GM18867 (cell line): ENCODE measurements at regions not wholly inside any gene's neighbourhood (a gene's known extent, or its start where the extent isn't known, plus 50 kb on each side); places are given as distances from the start of the nearest gene placed in this dataset.
"Not testable (repeated sequence)": the region's sequence is repeated elsewhere in the genome, so short reads cannot be mapped to it uniquely, and the experiment has no call there.

Experiments used
- ATAC-seq: cut with Tn5 transposase; IDR thresholded peaks from one replicate; pipeline ENCODE4 v1.9.1; 2021; ENCODE audit warnings: mild to moderate bottlenecking, moderate library complexity; ENCODE audit not compliant: unreplicated experiment

DNA sequence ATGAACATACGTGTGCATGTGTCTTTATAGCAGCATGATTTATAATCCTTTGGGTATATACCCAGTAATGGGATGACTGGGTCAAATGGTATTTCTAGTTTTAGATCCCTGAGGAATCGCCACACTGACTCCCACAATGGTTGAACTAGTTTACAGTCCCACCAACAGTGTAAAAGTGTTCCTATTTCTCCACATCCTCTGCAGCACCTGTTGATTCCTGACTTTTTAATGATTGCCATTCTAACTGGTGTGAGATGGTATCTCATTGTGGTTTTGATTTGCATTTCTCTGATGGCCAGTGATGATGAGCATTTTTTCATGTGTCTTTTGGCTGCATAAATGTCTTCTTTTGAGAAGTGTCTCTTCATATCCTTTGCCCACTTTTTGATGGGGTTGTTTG is 493.0 kb upstream of the PIK3R1 start:
- not testable (repeated sequence) for ATAC-seq

DNA sequence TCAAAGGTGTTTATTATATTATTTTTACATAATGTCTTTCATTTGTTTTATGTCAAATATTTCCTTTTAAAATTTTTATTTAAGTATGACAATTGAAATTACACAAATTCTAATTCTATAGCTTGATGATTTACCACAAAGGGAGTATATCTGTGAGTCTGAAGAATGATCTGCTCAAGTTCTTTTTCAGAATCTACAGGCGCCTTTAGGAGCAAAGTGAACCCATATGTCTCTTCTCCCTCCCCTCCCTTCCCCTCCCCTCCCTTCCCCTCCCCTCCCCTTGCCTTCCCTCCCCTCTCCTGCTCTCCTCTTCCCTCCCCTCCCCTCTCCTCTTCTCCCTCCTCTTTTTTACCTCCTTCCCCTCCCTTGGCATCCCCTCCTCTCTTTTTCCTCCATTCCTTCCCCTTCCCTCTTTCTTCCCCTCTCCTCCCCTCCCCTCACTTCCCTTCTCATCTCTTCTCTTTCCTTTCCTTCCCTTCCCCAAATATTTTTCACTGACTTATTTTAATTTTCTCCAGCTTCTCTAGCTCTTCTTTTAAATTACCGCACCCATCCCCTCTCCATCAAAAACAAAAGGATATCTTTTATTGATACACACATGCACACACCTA is 495.3 kb upstream of the PIK3R1 start:
- ATAC-seq: no peak

DNA sequence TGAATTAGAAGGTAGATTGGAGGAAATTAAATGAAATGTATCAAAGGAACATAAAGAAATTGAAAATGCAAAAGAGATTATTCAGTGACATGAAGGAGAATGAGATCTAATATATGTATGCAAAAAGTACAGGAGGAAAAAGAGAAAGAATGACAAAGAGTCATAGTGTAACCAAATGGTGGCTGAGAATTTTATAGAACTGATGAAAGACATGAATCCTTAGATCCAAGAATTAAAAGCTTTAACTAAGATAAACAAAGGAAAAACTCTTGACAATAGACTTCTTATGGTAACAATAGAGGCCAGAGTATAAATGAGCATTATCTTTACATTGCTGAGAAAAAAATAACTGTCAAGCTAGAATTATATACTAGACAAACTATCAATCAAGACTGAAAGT is 505.4 kb upstream of the CD180 start:
- no peak for ATAC-seq

DNA sequence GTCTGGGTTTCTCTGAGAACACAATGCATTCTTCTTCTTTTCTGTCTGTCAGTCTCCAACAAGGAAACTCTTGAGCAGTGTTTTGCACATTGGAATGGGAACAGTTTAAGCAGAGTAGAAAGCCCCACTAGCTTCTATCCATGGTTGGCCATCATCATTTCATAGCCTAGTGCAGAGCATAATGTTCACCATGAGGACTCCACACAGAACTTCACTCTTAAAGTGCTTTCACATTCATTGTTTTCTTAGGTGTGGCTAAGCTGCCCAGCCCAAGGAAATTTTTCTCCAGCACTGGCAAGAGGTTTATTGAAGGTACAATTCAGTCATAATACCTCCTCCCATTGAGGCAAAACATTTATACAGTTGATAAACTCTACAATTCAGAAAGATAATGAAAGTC is 503.0 kb upstream of the CD180 start:
- ATAC-seq: no peak

DNA sequence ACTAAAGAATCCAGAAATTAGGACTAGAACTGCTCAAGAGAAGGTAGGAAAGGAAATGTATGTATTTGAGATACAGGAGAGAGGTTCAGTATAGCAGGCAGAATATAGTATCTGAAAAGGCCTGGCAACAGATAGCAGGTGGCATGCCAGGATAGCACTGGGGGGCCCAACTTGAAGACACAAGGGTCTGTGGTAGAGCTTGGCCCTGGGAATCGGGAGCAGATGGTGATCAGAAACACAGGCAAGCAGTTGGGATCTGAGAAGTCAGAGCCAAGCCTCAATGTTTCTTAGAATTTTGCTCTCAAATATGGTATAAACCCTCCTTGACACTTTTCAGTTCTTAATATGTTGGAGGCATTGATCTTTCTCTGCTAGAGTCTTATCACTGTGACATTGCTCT is 499.8 kb upstream of the CD180 start:
- no peak for ATAC-seq

DNA sequence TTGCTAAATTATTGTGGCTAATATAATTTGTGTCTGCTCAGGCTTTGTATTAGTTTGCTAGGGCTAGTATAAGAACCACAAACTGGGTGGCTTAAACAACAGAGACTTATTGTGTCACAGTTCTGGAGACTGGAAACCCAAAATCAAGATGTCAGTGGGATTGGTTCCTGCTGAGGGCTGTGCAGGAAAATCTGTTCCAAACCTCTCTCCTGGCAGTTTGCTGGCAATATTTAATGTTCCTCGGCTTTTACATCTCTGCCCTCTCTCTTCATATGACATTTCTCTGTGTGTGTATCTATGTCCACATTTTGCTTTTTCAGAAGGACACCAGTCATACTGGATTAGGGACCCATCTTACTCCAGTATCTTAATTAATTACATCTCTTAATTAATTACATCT is 498.8 kb upstream of the CD180 start:
- no peak for ATAC-seq

DNA sequence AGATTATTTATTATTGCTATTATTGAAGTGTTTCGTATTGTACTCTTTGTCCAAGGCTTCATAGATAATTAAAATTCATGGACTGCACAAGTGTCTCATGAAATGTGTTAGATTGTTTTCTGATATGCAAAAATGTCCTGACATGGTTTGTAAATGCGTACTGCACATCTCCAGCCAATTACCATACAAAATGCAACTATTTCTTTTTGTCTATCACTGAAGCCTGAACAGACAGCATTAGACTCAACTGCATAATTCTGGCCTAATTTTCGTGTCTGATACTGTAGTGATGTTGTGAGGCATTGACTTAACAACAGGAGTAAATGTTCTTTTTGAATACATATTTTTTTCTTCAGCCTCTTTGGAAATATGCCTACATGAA is 498.2 kb upstream of the CD180 start:
- no peak for ATAC-seq

DNA sequence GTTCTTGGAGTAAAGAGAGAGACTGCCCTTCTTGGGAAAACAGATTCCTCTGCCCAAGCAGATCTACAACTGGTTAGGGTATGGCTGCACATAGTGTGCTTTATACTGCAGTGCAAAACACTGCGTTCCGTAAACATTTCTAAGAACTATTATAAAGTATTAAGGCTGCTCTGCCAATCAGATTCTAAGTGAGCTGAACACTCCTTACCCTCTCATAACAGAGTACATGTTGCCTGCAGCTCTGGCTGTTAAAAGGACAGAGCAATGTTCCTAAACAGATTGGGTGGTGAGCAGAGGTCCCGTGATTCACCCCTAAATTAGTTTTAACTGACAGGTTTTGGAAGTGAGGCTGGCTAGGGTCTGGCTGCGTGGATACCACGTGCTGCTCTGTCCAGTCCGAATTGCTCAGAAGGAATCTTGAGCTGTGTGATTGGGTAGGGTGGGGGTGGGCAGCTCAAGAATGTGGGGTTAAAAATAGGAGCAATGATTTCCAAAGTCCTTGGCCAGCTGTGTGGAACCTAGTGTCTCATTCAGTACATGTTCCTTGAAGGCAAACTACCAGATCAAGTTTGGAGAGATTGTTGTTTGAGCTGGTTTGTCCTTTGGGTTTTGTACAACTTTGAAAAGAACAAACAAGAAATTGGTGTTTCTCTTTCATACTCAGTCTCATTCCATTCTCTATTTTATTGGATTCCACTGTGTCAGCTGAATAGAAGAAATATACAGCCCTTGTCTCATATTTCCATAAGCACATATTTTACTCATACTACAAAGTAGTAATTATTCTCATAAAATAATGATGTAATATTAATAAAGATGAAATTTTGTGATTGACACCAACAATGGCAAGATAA is 497.6 kb upstream of the CD180 start:
- no peak for ATAC-seq

DNA sequence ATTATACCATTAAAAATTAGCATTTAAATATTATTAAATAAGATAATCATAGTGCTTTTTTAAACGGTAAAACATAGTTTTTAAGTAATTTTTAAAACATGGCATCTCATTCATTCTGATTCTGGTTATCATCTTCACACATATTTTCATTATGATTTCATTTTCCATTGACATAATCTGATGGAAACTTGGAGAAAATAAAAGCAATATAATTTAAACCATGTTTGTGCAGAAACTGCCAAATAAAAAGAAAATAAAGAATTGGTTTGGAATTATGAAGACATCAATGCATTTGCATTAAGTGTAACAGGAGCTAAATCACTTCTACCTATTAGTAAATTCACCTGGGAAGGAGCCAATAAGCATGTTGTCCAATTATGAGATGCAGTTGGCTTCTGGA is 490.1 kb upstream of the CD180 start:
- ATAC-seq: no peak

DNA sequence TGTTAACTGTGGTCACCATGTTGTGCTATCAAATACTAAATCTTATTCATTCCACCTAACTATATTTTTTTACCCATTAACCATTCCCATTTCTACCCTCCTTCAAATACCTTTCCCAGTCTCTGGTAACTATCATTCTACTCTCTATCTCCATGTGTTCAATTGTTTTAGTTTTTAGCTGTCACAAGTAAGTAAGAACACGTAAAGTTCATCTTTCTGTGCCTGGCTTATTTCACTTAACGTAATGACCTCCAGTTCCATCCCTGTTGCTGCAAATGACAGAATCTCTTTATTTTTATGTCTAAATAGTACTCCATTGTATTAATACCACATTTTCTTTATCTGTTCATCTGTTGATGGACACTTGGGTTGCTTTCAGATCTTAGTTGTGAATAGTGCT is 485.1 kb upstream of the CD180 start:
- no peak for ATAC-seq

DNA sequence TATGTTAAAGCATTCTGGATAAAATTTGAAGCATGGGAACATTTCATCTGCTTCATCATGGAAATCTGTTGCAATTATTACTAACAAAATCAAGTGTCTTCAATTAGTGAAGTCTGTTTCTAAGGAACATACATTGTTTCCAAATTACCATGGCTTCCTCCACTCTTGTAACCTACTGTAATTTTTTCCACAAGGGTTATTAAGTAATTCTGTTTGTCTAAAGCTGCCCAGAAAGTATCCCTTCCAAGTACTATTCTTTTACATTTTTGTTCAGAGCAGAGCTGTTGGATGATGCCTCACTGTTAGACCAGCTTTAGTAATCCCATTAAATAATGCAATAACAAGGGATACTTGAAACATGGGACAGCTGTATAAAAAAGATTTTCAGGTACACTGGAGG is 483.5 kb upstream of the CD180 start:
- ATAC-seq: no peak

DNA sequence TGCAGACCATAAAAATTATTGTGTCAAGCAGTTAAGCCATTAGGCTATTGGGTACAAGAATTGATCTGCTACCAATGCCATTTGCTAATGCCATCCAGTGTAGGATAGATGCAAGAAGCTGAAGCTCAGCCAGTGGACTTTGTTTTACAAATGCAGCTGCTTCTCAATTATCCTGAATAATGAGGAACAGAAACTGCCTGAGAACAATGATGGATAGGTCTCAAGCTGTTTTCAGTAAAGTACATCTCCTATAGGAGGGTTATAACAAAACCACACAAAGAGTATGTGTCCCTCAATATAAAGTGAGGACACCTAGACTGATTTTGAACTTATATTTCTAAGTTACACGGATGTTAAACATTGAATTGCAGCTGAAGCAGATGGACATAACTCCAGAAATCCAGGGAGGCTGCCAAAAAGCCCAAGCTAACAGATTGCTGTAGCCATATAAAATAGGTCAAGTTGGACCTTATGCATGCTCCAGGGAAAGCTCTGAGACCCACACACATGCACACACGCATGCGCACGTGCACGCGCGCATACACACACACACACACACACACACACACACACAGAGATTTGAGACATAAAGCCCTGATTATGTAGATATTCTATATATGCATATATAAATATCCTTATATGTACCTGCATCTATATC is 482.7 kb upstream of the CD180 start:
- ATAC-seq: no peak

DNA sequence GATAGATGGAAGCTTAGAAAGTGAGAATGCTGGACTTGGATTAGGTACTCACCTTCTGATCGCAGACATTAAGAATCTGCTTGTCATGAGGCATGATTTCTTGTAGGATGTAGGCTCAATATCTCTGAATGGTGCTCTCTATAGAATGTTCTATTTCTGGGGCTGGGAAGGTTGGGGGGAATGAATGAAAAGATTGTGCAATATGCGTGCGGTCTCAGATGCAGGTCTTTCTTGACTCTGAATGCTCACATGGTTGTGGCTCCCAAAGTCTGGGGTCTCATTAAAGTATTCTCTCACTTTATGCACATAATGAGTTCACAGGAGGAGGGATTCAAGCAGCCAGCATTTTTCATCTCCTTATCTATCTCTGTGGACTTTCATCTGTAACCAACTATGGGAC is 482.0 kb upstream of the CD180 start:
- no peak for ATAC-seq

DNA sequence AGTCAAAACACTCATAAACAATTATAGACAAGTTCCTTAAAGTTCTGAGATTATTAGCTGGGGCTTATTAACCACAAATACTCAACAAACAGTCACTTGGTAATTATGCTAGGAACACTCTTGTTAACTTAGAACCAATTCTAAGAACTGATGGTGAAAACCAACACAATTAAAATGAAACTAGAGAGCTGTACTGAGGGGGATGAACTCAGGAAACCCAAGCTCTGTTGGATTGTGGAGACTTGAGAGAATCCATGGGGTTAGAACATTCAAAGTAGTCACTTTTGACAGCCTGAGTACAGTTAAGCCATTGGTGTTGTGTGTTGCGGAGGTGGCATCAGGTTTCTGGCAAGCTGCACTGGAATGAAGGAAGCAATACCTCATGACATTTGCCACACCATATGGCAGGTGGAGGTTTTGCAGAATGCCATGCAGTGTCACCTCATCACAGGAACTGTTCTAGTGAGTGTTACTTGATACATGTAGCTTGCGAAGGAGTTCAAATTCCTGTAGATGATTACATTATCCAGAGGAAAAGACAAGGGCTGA is 480.9 kb upstream of the CD180 start:
- no peak for ATAC-seq

DNA sequence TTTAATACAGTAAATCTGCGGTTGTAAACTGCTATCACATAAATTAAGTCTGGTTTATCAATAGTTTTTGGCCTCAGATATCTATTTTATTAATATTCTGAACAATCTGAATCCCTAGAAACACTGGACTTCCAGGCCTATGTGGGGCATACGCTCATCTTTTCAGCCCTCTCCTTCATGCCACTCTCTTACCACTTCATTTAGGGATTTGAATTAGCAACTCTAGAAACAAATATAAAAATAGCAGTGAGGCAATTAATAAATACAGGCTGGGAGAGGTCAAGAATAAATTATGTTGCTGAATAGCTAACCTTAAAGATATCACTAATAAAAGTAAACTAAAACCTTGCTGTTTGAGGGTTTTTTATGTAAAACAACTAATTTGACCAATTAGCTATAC is 480.3 kb upstream of the CD180 start:
- no peak for ATAC-seq

DNA sequence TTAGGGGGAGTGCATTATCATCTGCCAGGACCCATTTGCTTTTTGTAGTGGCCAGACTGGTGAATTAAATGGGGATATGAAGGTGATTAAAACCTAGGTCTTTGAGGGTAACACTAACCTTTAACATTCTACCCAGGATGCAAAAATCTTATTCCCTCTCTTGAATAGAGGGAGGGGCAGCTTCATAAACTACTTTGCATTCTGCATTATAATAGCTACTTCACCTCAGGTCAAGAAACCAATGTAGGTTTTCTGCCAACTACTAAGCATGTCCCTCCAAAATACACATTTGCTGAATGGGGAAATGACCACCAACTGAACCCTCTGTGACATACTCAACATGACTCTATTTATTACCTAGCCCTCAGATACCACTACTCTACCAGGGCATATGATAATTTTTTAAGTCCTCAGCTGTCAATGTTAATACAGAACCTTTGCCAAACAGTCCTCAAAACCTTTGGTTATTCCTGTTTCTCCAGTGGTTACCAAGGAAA is 477.6 kb upstream of the CD180 start:
- no peak for ATAC-seq

DNA sequence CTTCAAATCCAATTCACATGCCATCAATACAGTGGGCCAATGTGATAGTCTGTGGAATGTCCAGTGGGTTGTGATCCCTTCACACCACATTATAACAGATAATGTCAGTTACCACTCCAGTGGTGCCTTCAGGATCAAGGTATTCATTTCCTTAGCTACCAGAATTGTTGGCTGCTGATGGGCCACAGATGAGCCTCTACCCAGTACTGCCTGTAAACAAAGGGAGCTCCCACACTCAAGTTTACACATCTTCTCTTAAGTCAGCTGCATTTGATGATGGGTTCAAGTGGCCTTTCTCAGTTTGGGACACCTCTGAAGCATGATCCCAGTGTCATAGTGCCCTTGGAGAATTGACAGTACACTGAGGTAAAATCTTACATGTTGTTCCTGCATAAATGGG is 477.0 kb upstream of the CD180 start:
- ATAC-seq: no peak

DNA sequence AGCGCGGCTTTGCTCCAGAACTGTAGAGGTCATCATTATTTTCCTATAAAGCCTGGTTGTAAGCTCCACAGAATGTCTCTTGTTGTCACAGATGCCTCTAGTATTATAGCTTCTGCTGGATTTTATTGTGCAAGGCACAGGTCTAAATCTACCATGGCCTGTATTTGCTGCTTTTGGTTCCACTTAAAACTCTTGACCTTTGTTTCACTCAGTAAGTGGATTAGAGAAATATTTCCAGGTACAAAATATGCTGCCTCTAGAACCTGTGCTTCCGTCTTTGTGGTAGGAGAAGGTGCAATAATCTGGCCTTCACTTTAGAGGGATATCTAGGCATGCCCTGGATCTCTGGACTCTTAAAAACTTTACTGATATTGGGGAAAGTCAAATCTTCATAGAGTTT is 476.6 kb upstream of the CD180 start:
- no peak for ATAC-seq

DNA sequence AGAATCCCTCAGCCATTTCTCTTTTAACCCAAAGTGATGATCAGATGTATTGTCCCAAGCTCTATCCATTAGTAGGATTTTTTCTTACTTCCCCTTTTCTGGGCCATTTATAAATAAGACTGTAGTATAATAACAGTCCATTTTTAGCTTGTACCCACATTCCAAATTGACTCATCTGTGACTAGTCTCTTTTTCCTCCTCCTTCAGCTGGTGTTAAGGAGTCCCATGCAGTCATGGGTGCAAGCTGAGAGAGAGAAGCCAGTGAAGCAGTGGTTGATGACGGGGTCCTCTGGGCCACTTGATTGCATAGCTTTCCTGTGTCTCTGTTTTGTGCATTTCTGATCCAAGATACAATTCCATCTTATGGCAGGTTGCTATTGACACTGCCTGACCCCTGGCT is 476.0 kb upstream of the CD180 start:
- no peak for ATAC-seq

DNA sequence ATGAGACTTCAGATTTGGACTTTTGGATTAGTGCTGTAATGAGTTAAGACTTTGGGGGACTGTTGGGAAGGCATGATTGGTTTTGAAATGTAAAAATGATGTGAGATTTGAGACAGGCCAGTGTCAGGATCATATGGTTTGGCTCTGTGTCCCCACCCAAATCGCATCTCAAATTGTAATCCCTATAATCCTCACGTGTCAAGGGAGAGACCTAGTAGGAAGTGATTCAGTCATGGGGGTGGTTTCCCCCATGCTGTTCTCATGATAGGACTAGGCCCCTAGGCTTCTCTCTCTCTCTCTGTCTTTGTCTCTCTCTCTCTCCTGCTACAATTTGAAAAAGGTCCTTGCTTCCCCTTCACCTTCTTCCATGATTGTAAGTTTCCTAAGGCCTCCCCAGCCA is 473.3 kb upstream of the CD180 start:
- no peak for ATAC-seq

DNA sequence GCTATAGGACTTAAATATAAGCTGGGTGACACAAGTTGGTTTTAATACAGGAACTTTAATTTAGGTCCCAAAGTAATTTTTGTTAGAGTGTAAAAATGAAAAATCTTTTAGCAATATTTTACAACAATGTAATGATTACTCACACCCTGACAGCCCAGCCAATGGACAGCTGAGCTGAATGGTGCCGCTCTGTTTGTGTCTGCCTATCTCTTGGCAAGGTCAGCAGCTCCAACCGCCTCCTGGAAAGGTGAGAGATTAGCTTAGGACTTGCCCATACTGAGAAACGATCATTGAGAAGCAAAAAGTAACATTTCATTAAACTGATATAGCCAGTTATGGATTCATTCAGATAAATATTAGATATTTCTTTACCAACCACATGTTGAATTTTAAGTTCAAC is 463.6 kb upstream of the CD180 start:
- ATAC-seq: no peak

DNA sequence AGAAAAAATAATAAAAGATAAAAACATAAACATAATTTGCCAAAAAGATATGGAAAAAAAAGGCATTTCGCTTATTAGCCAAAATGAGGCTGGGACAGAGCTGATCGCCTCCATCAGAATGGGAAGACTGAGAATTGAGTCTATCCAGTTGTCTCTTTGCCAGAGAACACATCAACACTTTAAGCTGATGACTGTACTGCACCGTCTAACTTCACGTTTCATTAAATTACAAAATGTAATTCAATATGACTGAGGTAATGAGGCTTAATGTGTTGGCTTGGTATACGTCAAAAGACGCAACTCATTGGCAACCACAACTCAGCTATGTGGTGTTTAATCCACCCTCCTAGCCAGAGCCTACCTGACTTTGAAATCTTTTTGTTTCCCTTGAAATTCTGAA is 462.7 kb upstream of the CD180 start:
- no peak for ATAC-seq
